ENCODE measurements at regions not wholly inside any gene's neighbourhood (a gene's known extent, or its start where the extent isn't known, plus 50 kb on each side); places are given as distances from the start of the nearest gene placed in this dataset.
"Not testable (repeated sequence)": the region's sequence is repeated elsewhere in the genome, so short reads cannot be mapped to it uniquely, and the experiment has no call there.

DNA sequence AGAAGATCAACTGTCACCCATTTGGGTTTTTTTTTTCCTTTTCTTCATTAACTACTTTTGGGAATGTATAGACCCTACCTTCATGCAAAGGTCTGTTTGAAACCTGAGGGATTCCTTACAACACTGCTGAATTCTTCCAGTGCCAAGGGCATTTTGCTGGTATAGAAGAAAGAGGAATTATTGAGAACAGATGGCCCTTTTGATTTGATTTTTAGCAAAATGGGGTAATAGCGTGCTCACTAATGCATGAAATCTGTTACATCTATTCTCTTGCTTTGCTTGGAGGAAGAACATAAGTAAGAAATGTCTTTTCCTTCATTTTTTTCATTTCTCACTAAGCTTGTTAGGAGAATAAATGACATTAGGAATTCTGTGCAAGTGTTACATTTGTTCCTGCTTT is 501.9 kb downstream of the TMEM135 start:
- in situ Hi-C loops (cut with HindIII; ENCODE audit: low pct_ligation_motif_present, low sequenced_read_pairs) = no loop called here
- TF ChIP-seq, protein P1, sequence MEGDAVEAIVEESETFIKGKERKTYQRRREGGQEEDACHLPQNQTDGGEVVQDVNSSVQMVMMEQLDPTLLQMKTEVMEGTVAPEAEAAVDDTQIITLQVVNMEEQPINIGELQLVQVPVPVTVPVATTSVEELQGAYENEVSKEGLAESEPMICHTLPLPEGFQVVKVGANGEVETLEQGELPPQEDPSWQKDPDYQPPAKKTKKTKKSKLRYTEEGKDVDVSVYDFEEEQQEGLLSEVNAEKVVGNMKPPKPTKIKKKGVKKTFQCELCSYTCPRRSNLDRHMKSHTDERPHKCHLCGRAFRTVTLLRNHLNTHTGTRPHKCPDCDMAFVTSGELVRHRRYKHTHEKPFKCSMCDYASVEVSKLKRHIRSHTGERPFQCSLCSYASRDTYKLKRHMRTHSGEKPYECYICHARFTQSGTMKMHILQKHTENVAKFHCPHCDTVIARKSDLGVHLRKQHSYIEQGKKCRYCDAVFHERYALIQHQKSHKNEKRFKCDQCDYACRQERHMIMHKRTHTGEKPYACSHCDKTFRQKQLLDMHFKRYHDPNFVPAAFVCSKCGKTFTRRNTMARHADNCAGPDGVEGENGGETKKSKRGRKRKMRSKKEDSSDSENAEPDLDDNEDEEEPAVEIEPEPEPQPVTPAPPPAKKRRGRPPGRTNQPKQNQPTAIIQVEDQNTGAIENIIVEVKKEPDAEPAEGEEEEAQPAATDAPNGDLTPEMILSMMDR (IDR thresholded peaks at IDR 0.05; ENCODE audit: low read depth, low read length, missing control alignments) = no peak

DNA sequence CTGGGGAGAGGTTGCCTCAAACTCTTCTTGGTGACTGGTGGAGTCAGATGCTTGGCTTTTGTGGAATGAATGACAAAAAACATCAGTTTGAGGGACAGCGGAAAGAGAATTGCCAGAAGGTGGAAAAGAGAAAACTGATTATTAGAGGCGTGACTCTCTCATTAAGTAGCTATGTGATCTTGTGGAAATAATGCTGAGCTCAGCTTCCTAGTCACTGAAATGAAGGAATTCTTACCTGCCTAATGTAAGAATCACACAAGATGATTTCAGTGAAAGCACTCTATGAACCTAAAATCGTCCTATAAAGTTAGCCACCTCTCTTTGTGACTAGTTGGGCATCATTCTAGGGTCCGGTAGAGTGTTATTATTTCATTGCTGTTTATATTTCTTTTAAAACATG is 498.8 kb downstream of the TMEM135 start:
- Histone ChIP-seq H3K27ac (no peak overlapping the region), H3K27me3 (replicated peaks) (no peaks in the 10 kb centered on the region), H3K4me3 (ENCODE audit: low read depth, low read length) (no peak overlapping the region), H3K36me3 (replicated peaks) (no peaks in the 10 kb centered on the region)
- TF ChIP-seq, protein P1 (IDR thresholded peaks at IDR 0.05; ENCODE audit: low read depth, low read length, missing control alignments) = no peak
- DNase-seq = no peak
- in situ Hi-C loops (cut with HindIII; ENCODE audit: low pct_ligation_motif_present, low sequenced_read_pairs) = no loop called here

More for the DNA sequence above, 501.9 kb downstream of the TMEM135 start:
- H3K4me3 ChIP-seq (ENCODE audit: low read depth, low read length) = no peak overlapping the region
- DNase-seq = no peak
- no peaks in the 10 kb centered on the region for H3K36me3 ChIP-seq (replicated peaks)
- no peak overlapping the region for H3K27ac ChIP-seq
- no peaks in the 10 kb centered on the region for H3K27me3 ChIP-seq (replicated peaks)

DNA sequence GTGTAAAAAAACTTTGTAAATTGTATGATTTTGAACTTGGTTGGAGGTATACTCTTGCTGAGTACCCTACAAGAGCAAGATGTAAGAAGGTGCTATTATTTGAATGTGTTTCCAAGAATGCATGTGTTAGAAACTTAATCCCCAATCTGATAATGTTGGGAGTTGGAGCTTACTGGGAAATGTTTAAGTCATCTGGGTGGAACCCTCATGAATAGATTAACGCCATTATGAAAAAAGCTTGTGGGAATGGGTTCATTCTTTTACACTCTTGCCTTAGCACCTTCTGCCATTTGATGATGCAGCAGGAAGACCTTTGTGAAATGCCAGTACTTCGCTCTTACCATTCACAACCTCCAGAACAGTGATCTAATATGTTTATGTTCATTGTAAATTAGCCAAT is 498.3 kb downstream of the TMEM135 start:
- Histone ChIP-seq H3K4me3 (ENCODE audit: low read depth, low read length) (no peak overlapping the region), H3K27me3 (replicated peaks) (no peaks in the 10 kb centered on the region), H3K27ac (no peak overlapping the region), H3K36me3 (replicated peaks) (no peaks in the 10 kb centered on the region)
- in situ Hi-C loops (cut with HindIII; ENCODE audit: low pct_ligation_motif_present, low sequenced_read_pairs) = no loop called here
- TF ChIP-seq, protein P1 (IDR thresholded peaks at IDR 0.05; ENCODE audit: low read depth, low read length, missing control alignments) = no peak
- DNase-seq = no peak

DNA sequence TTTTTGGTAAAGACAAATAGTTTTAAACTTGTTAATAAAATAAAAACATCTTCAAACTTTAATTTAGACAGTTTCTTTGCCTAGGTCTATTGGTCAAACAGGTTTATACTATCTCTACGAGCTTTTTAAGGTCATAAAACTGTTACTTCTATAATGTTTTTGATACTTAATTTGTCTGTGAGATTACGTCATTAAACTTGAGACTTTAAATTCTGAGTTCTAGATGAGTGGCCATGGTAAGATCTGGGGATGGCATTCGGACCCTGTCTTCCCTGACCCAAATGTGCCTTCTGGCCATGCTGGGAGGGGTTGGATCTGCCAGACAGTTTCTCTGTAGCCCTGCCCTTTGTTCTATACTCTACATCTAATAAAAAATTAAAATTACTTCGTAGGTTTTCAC is 497.8 kb downstream of the TMEM135 start:
- TF ChIP-seq, protein P1 (IDR thresholded peaks at IDR 0.05; ENCODE audit: low read depth, low read length, missing control alignments) = no peak
- Histone ChIP-seq H3K27ac (no peak overlapping the region), H3K36me3 (replicated peaks) (no peaks in the 10 kb centered on the region), H3K27me3 (replicated peaks) (no peaks in the 10 kb centered on the region), H3K4me3 (ENCODE audit: low read depth, low read length) (no peak overlapping the region)
- DNase-seq = no peak
- in situ Hi-C loops (cut with HindIII; ENCODE audit: low pct_ligation_motif_present, low sequenced_read_pairs) = no loop called here

DNA sequence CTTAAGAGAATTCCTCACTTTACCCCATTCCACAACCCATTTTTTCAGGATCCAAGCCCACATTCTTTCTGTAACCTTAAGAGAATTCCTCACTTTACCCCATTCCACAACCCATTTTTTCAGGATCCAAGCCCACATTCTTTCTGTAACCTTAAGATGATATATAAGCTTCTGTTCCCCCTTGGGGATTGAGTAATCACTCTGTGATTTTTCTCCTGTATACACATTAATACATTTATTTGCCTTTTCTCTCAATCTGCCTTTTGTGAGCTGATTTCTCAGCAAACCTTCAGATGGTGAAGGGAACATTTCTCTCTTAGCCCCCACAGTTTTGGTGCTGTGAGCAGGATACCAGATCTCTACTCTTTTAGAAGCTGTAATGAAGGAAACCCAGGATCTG is 494.1 kb downstream of the TMEM135 start:
- H3K36me3 ChIP-seq (replicated peaks); H3K27ac ChIP-seq; H3K4me3 ChIP-seq (ENCODE audit: low read depth, low read length); DNase-seq; H3K27me3 ChIP-seq (replicated peaks); in situ Hi-C loops (cut with HindIII; ENCODE audit: low pct_ligation_motif_present, low sequenced_read_pairs): not testable (repeated sequence)

DNA sequence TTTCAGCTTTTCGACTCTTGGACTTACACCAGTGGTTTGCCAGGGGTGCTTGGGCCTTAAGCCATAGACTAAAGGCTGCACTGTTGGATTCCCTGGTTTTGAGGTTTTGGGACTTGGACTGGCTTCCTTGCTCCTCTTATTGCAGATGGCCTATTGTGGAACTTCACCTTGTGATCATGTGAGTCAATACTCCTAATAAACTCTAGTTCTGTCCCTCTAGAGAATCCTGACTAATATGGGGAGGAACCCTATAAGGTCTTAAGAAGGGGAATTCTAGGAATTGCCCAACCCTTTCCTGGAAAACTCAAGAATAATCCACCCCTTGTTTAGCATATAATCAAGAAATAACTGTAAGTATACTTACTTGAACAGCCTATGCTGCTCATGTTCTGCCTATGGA is 491.8 kb downstream of the TMEM135 start:
- TF ChIP-seq, protein P1 (IDR thresholded peaks at IDR 0.05; ENCODE audit: low read depth, low read length, missing control alignments) = no peak
- Histone ChIP-seq H3K27ac (no peak overlapping the region), H3K36me3 (replicated peaks) (no peaks in the 10 kb centered on the region), H3K27me3 (replicated peaks) (no peaks in the 10 kb centered on the region), H3K4me3 (ENCODE audit: low read depth, low read length) (no peak overlapping the region)
- in situ Hi-C loops (cut with HindIII; ENCODE audit: low pct_ligation_motif_present, low sequenced_read_pairs) = no loop called here
- DNase-seq = no peak
